DOHH2 (cell line): ENCODE measurements at regions not wholly inside any gene's neighbourhood (a gene's known extent, or its start where the extent isn't known, plus 50 kb on each side); places are given as distances from the start of the nearest gene placed in this dataset.

Experiments used
- H3F3A ChIP-seq: fragments of 200-600 bp; sonication (generic), shearing (Covaris generic); 2 replicates; pipeline ENCODE4 v1.6.0; 2016; ENCODE audit warnings: antibody characterized with exemption, mild to moderate bottlenecking; ENCODE audit not compliant: control insufficient read depth, insufficient read depth
- H3K27ac ChIP-seq: fragments of 200-600 bp; sonication (generic); 2 replicates; pipeline ENCODE4 v1.5.1; 2014; ENCODE audit warnings: low read depth, mild to moderate bottlenecking, low read length, moderate library complexity
- H3K27me3 ChIP-seq: fragments of 200-600 bp; sonication (generic); 2 replicates; pipeline ENCODE4 v1.6.1; 2014; ENCODE audit warnings: mild to moderate bottlenecking, low read length, mixed read lengths; ENCODE audit not compliant: control insufficient read depth
- H3K36me3 ChIP-seq: fragments of 200-600 bp; sonication (generic); 2 replicates; pipeline ENCODE4 v1.6.1; 2014; ENCODE audit warnings: mild to moderate bottlenecking, low read length, moderate library complexity, mixed read lengths; ENCODE audit not compliant: control insufficient read depth
- H3K4me1 ChIP-seq: fragments of 200-600 bp; sonication (generic); 2 replicates; pipeline ENCODE4 v1.6.1; 2014; ENCODE audit warnings: mild to moderate bottlenecking, low read length, mixed read lengths; ENCODE audit not compliant: control insufficient read depth
- H3K4me2 ChIP-seq: fragments of 200-600 bp; sonication (generic); 2 replicates; pipeline ENCODE4 v1.6.0; 2014; ENCODE audit warnings: mild to moderate bottlenecking, low read length, moderate library complexity
- H3K4me3 ChIP-seq: fragments of 200-600 bp; sonication (generic); 2 replicates; pipeline ENCODE4 v1.5.1; 2014; ENCODE audit warnings: mild to moderate bottlenecking, low read length, mixed read lengths
- H3K79me2 ChIP-seq: fragments of 200-600 bp; sonication (generic); 2 replicates; pipeline ENCODE4 v1.6.1; 2014; ENCODE audit warnings: mild to moderate bottlenecking, low read length, mixed read lengths; ENCODE audit not compliant: control insufficient read depth
- H3K9me2 ChIP-seq: fragments of 200-600 bp; sonication (generic); replicated peaks from 2 replicates; pipeline ENCODE4 v1.6.1; 2014; ENCODE audit warnings: mild to moderate bottlenecking, low read length, mixed read lengths; ENCODE audit not compliant: control insufficient read depth
- H3K9me3 ChIP-seq: fragments of 200-600 bp; sonication (generic); 2 replicates; pipeline ENCODE4 v1.6.1; 2014; ENCODE audit warnings: antibody characterized with exemption, low read length, mixed read lengths; ENCODE audit not compliant: control insufficient read depth, insufficient read depth
- H4K20me1 ChIP-seq: fragments of 200-600 bp; sonication (generic); 2 replicates; pipeline ENCODE4 v1.6.0; 2014; ENCODE audit warnings: low read depth, mild to moderate bottlenecking, antibody characterized with exemption, low read length, moderate library complexity; ENCODE audit not compliant: control insufficient read depth, insufficient read depth
- CTCF ChIP-seq: fragments of 200-600 bp; sonication (generic); IDR thresholded peaks from one replicate; pipeline ENCODE4 v1.5.1; 2014; ENCODE audit warnings: antibody characterized with exemption, mild to moderate bottlenecking, low read depth, low read length; ENCODE audit not compliant: poor library complexity, severe bottlenecking
- EZH2phosphoT487 ChIP-seq: fragments of 200-600 bp; sonication (generic); IDR thresholded peaks from 2 replicates; pipeline ENCODE4 v1.6.1; 2017; ENCODE audit warnings: borderline replicate concordance, mild to moderate bottlenecking, antibody characterized with exemption, low read length, moderate library complexity, mixed read lengths

GRCh38 chr11:109275931-109276330 lies 146.1 kb upstream of the C11orf87 start:
- H3K4me3 ChIP-seq = no peak overlapping the region
- H3K9me2 ChIP-seq = no peaks in the 10 kb centered on the region
- no peaks in the 10 kb centered on the region for H3K36me3 ChIP-seq
- H3K27ac ChIP-seq = no peak overlapping the region
- no peaks in the 10 kb centered on the region for H3K4me1 ChIP-seq
- no peaks in the 10 kb centered on the region for H3K9me3 ChIP-seq
- no peak for TF ChIP-seq CTCF
- no peak for TF ChIP-seq EZH2phosphoT487
- H3F3A ChIP-seq = no peaks in the 10 kb centered on the region
- no peaks in the 10 kb centered on the region for H3K27me3 ChIP-seq
- H4K20me1 ChIP-seq = no peaks in the 10 kb centered on the region
- H3K4me2 ChIP-seq = no peak overlapping the region
- H3K79me2 ChIP-seq = no peaks in the 10 kb centered on the region

- Histone ChIP-seq H3K4me3 (no peak overlapping the region), H3K27me3 (no peaks in the 10 kb centered on the region), H3K36me3 (no peaks in the 10 kb centered on the region), H3K9me3 (no peaks in the 10 kb centered on the region; the same call in 1 of the 2 replicates), H3K4me1 (no peaks in the 10 kb centered on the region), H4K20me1 (no peaks in the 10 kb centered on the region), H3K27ac (no peak overlapping the region), H3F3A (no peaks in the 10 kb centered on the region), H3K79me2 (no peaks in the 10 kb centered on the region), H3K4me2 (no peak overlapping the region), H3K9me2 (no peaks in the 10 kb centered on the region; the same call in 1 of the 2 replicates)
- TF ChIP-seq CTCF (no peak), EZH2phosphoT487 (no peak)
Observed at GRCh38 chr11:109285465-109285864, 136.5 kb upstream of the C11orf87 start.

- no peaks in the 10 kb centered on the region for H4K20me1 ChIP-seq
- no peak overlapping the region for H3K4me2 ChIP-seq
- TF ChIP-seq EZH2phosphoT487 (no peak), CTCF (no peak)
- no peaks in the 10 kb centered on the region for H3K27me3 ChIP-seq
- H3K9me2 ChIP-seq = no peaks in the 10 kb centered on the region; the same call in 1 of the 2 replicates
- H3F3A ChIP-seq = no peaks in the 10 kb centered on the region
- no peak overlapping the region for H3K4me3 ChIP-seq
- H3K27ac ChIP-seq = no peak overlapping the region
- no peaks in the 10 kb centered on the region for H3K79me2 ChIP-seq
- H3K9me3 ChIP-seq = no peaks in the 10 kb centered on the region
- no peaks in the 10 kb centered on the region for H3K36me3 ChIP-seq
- no peaks in the 10 kb centered on the region for H3K4me1 ChIP-seq
Observed at GRCh38 chr11:109291553-109291952, 130.4 kb upstream of the C11orf87 start.
